ENCODE measurements at regions not wholly inside any gene's neighbourhood (a gene's known extent, or its start where the extent isn't known, plus 50 kb on each side); places are given as distances from the start of the nearest gene placed in this dataset.

- H3K4me3 ChIP-seq, result no peak overlapping the region
Observed at GRCh38 chr21:38744861-38745260, 60.9 kb upstream of the ETS2 start.

GRCh38 chr21:38747810-38748209, 57.9 kb upstream of the ETS2 start:
- DNase-seq, result no peak
- H3K9me3 ChIP-seq (ENCODE audit: insufficient read depth, low read depth), result no peaks in the 10 kb centered on the region
- H3K27me3 ChIP-seq (ENCODE audit: insufficient read depth, low read depth), result no peaks in the 10 kb centered on the region
- CTCF ChIA-PET, result no interaction called here
- H3K4me1 ChIP-seq (replicated peaks; ENCODE audit: insufficient read depth), result no peaks in the 10 kb centered on the region
- H3K27ac ChIP-seq, result no peak overlapping the region
- H3K9me2 ChIP-seq (ENCODE audit: insufficient read depth), result no peaks in the 10 kb centered on the region
- no peaks in the 10 kb centered on the region for H3K36me3 ChIP-seq (ENCODE audit: low read depth)
- H3K4me3 ChIP-seq, result no peak overlapping the region
- TF ChIP-seq CTCF (conservative IDR thresholded peaks at IDR 0.05) (no peak), EZH2 (IDR thresholded peaks at IDR 0.05; ENCODE audit: low read depth) (no peak)
- intact Hi-C loops (cut with micrococcal nuclease; ENCODE audit: unreplicated experiment), result no loop called here
- H3K79me2 ChIP-seq (ENCODE audit: low read depth), result no peaks in the 10 kb centered on the region
- H2AFZ ChIP-seq, result no peak overlapping the region
- no peak overlapping the region for H3K4me2 ChIP-seq
- POLR2A ChIA-PET (ENCODE audit: unreplicated experiment), result no interaction called here
- no peaks in the 10 kb centered on the region for H4K20me1 ChIP-seq (ENCODE audit: insufficient read depth)
- no TSS peak for BruUV-seq (replicated peaks)
- H3F3A ChIP-seq (ENCODE audit: insufficient read depth, low read depth), result no peaks in the 10 kb centered on the region

More at GRCh38 chr21:38744861-38745260, 60.9 kb upstream of the ETS2 start:
- Histone ChIP-seq H3K4me1 (replicated peaks; ENCODE audit: insufficient read depth) (no peaks in the 10 kb centered on the region), H3F3A (ENCODE audit: insufficient read depth, low read depth) (no peaks in the 10 kb centered on the region), H2AFZ (no peak overlapping the region), H3K9me2 (ENCODE audit: insufficient read depth) (no peaks in the 10 kb centered on the region), H3K36me3 (ENCODE audit: low read depth) (no peaks in the 10 kb centered on the region), H3K27ac (no peak overlapping the region), H3K79me2 (ENCODE audit: low read depth) (no peaks in the 10 kb centered on the region), H4K20me1 (ENCODE audit: insufficient read depth) (no peaks in the 10 kb centered on the region), H3K9me3 (ENCODE audit: insufficient read depth, low read depth) (no peaks in the 10 kb centered on the region), H3K27me3 (ENCODE audit: insufficient read depth, low read depth) (no peaks in the 10 kb centered on the region), H3K4me2 (no peak overlapping the region)
- no peak for DNase-seq
- BruUV-seq (replicated peaks), result no TSS peak
- ChIA-PET CTCF (no interaction called here), POLR2A (ENCODE audit: unreplicated experiment) (no interaction called here)
- no peak for TF ChIP-seq EZH2 (IDR thresholded peaks at IDR 0.05; ENCODE audit: low read depth)
- no peak for TF ChIP-seq CTCF (conservative IDR thresholded peaks at IDR 0.05)
- intact Hi-C loops (cut with micrococcal nuclease; ENCODE audit: unreplicated experiment), result no loop called here

GRCh38 chr21:38751379-38752050, 54.2 kb upstream of the ETS2 start:
- Histone ChIP-seq H3K27ac (no peak overlapping the region), H3F3A (ENCODE audit: insufficient read depth, low read depth) (0 out of 2 replicates have a peak, but pooled peaks cover 3% of the 10 kb centered on the region), H3K4me3 (no peak overlapping the region), H3K27me3 (ENCODE audit: insufficient read depth, low read depth) (no peaks in the 10 kb centered on the region), H3K79me2 (ENCODE audit: low read depth) (no peaks in the 10 kb centered on the region), H4K20me1 (ENCODE audit: insufficient read depth) (no peaks in the 10 kb centered on the region), H3K9me2 (ENCODE audit: insufficient read depth) (no peaks in the 10 kb centered on the region), H3K36me3 (ENCODE audit: low read depth) (no peaks in the 10 kb centered on the region), H2AFZ (no peak overlapping the region), H3K4me1 (replicated peaks; ENCODE audit: insufficient read depth) (peaks cover 10% of the 10 kb centered on the region; the same call in 1 of the 2 replicates), H3K4me2 (no peak overlapping the region), H3K9me3 (ENCODE audit: insufficient read depth, low read depth) (no peaks in the 10 kb centered on the region)
- no TSS peak for BruUV-seq (replicated peaks)
- no peak for DNase-seq
- intact Hi-C loops (cut with micrococcal nuclease; ENCODE audit: unreplicated experiment), result no loop called here
- TF ChIP-seq CTCF (conservative IDR thresholded peaks at IDR 0.05), result no peak
- no peak for TF ChIP-seq EZH2 (IDR thresholded peaks at IDR 0.05; ENCODE audit: low read depth)
- POLR2A ChIA-PET (ENCODE audit: unreplicated experiment), result interaction anchor here (0.7 kb wide), 1 partner anchor 245 kb away, joined by 4 read pairs; no protein-coding TSS in a partner anchor
- CTCF ChIA-PET, result no interaction called here
